ENCODE measurements at regions not wholly inside any gene's neighbourhood (a gene's known extent, or its start where the extent isn't known, plus 50 kb on each side); places are given as distances from the start of the nearest gene placed in this dataset.
"Not testable (repeated sequence)": the region's sequence is repeated elsewhere in the genome, so short reads cannot be mapped to it uniquely, and the experiment has no call there.

DNA sequence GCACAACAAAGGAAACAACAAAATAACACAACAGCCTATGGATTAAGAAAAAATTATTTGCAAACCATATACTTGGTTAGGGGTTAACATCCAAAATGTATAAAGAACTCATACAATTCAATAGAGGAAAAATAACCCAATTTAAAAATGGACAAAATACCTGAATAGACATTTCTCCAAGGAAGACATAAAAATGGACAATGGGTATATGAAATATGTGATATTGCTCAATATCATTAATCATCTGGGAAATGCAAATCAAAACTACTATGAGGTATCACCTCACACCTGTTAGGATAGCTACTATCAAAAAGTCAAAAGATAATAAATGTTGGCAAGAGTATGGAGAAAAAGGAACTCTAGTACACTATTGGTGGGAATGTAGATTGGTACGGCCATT, 71.0 kb upstream of the THRB start:
- Histone ChIP-seq H3K4me1 (no peaks in the 10 kb centered on the region), H3K9me3 (no peaks in the 10 kb centered on the region), H3K4me3 (no peak overlapping the region), H3K36me3 (no peaks in the 10 kb centered on the region), H3K27me3 (no peaks in the 10 kb centered on the region), H3K27ac (no peak overlapping the region)
- DNase-seq (ENCODE audit: low spot score in 2 of 2) = no peak
- TF ChIP-seq EP300 (IDR thresholded peaks at IDR 0.05) = no peak
- WGBS = 93% methylated on average over 1 of the region's 1 CpG

DNA sequence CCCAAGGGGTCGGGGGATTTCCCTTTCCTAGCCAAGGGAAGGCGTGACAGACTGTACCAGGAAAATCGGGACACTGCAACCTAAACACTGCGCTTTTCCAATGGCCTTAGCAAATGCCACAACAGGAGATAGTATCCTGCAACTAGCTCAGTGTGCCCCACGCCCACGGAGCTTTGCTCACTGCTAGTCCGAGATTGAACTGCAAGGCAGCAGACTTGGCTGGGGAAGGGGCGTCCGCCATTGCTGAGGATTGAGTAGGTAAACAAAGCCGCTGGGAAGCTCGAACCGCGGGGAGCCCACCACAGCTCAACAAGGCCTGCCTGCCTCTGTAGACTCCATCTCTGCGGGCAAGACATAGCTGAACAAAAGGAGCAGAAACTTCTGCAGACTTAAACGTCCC, 72.3 kb upstream of the THRB start:
- no peak overlapping the region for H3K4me3 ChIP-seq
- WGBS = 93% methylated on average over 12 of the region's 15 CpGs
- no peaks in the 10 kb centered on the region for H3K27me3 ChIP-seq
- H3K36me3 ChIP-seq = no peaks in the 10 kb centered on the region
- no peaks in the 10 kb centered on the region for H3K4me1 ChIP-seq
- DNase-seq (ENCODE audit: low spot score in 2 of 2) = no peak
- H3K27ac ChIP-seq = no peak overlapping the region
- no peaks in the 10 kb centered on the region for H3K9me3 ChIP-seq
- TF ChIP-seq POLR2A (IDR thresholded peaks at IDR 0.05) (no peak), POLR2AphosphoS5 (IDR thresholded peaks at IDR 0.05) (no peak), CTCF (IDR thresholded peaks at IDR 0.05) (no peak), EP300 (IDR thresholded peaks at IDR 0.05) (no peak)

- not testable (repeated sequence) for H3K27ac ChIP-seq; H3K4me3 ChIP-seq; H3K9me3 ChIP-seq; DNase-seq (ENCODE audit: low spot score in 2 of 2); H3K36me3 ChIP-seq; H3K27me3 ChIP-seq; H3K4me1 ChIP-seq
- WGBS = 93% methylated on average over 6 of the region's 6 CpGs
Measured at GRCh38 chr3:24572409-24572808, 77.8 kb upstream of the THRB start.

GRCh38 chr3:24573576-24573975, 78.9 kb upstream of the THRB start:
- 85% methylated on average over 5 of the region's 5 CpGs for WGBS
- TF ChIP-seq POLR2AphosphoS5 (IDR thresholded peaks at IDR 0.05) = no peak
- TF ChIP-seq CTCF (IDR thresholded peaks at IDR 0.05) = no peak
- TF ChIP-seq EP300 (IDR thresholded peaks at IDR 0.05) = no peak
- TF ChIP-seq POLR2A (IDR thresholded peaks at IDR 0.05) = no peak
- H3K4me1 ChIP-seq = no peaks in the 10 kb centered on the region

DNA sequence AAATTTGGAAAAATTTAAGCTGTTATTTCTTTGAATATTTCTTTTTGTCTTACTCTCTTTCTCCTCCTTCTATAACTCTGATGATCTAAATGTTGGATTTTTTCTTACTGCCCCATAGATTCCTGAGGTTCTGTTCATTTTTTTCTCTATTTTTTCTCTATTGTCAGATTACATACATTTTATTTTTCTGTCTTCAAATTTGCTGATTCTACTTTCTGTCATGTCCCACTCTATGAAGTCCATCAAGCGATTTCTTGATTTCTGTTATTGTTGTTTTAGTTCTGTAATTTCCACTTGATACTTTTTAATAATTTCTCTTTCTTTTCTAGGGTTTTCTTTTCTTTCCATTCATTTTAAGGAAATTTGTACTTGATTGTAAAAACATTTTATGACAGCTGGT, 83.7 kb upstream of the THRB start:
- DNase-seq (ENCODE audit: low spot score in 2 of 2) = no peak
- H3K27me3 ChIP-seq = no peaks in the 10 kb centered on the region
- H3K4me1 ChIP-seq = peaks cover 7% of the 10 kb centered on the region
- 94% methylated on average over 1 of the region's 1 CpG for WGBS
- H3K27ac ChIP-seq = no peak overlapping the region
- no peak overlapping the region for H3K4me3 ChIP-seq
- H3K36me3 ChIP-seq = no peaks in the 10 kb centered on the region
- no peaks in the 10 kb centered on the region for H3K9me3 ChIP-seq
- no peak for TF ChIP-seq POLR2AphosphoS5 (IDR thresholded peaks at IDR 0.05)
- TF ChIP-seq EP300 (IDR thresholded peaks at IDR 0.05) = no peak
- TF ChIP-seq CTCF (IDR thresholded peaks at IDR 0.05) = no peak
- TF ChIP-seq POLR2A (IDR thresholded peaks at IDR 0.05) = no peak

More at GRCh38 chr3:24573576-24573975, 78.9 kb upstream of the THRB start:
- H3K36me3 ChIP-seq = no peaks in the 10 kb centered on the region
- H3K27ac ChIP-seq = no peak overlapping the region
- no peak for DNase-seq (ENCODE audit: low spot score in 2 of 2)
- H3K9me3 ChIP-seq = peaks cover 5% of the 10 kb centered on the region
- no peaks in the 10 kb centered on the region for H3K27me3 ChIP-seq
- H3K4me3 ChIP-seq = no peak overlapping the region

DNA sequence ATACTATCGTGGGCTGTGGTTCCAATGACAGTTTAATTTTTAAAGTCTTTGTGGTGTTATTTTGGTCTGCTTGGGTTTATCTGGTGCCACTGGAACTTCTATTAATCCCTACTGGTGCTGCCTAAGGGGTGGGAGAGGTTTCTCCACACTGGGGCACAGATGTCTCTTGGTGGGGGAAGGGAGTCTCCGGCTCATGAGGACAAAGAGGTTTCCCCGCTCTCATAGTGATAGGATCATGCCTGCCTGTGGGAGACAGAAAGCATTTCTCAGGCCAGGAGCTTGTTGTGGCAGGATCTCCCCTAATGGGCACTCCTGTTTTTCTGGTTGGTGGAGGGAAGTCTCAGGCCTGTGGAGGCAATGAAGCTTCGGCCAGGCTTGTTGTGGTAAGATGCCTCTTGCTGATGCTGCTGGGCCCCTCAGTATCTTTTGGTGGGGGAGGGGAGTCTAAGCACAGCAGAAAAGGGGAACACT, 84.3 kb upstream of the THRB start:
- 54% methylated on average over 4 of the region's 4 CpGs for WGBS
- Histone ChIP-seq H3K4me3 (no peak overlapping the region), H3K36me3 (no peaks in the 10 kb centered on the region), H3K27me3 (no peaks in the 10 kb centered on the region), H3K27ac (no peak overlapping the region), H3K9me3 (no peaks in the 10 kb centered on the region), H3K4me1 (peaks cover 7% of the 10 kb centered on the region)
- TF ChIP-seq POLR2AphosphoS5 (IDR thresholded peaks at IDR 0.05) (no peak), EP300 (IDR thresholded peaks at IDR 0.05) (no peak), CTCF (IDR thresholded peaks at IDR 0.05) (no peak), POLR2A (IDR thresholded peaks at IDR 0.05) (no peak)
- DNase-seq (ENCODE audit: low spot score in 2 of 2) = no peak

Measured in suprapubic skin (tissue), 4 donors.